ENCODE measurements at regions not wholly inside any gene's neighbourhood (a gene's known extent, or its start where the extent isn't known, plus 50 kb on each side); places are given as distances from the start of the nearest gene placed in this dataset.

DNA sequence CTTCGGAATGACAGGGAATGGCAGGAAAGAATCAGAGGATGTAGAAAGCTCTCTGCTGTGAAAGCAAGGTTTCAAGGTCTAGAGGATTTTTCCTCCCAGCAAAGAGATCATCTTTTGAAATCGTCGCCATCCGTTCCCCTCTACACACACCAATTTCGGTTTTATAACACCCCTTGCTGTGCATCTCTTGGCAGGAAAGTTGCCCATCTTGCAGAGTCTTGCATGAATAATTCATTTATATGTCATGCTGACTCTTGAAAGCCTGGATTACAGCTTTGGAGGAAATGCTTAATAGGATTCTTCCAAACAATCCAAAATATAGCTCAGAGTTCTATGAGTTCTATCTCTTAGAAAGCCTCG is 262.7 kb downstream of the CHL1 start:
- Histone ChIP-seq H3K27me3 (ENCODE audit: control insufficient read depth in 1 of 2, insufficient read depth in 2 of 2, low read length in 2 of 2) (no peaks in the 10 kb centered on the region), H3K9me3 (ENCODE audit: control insufficient read depth in 2 of 2, insufficient read depth in 1 of 2, low read depth in 1 of 2, low read length in 1 of 2) (no peaks in the 10 kb centered on the region), H3K4me1 (ENCODE audit: control insufficient read depth in 2 of 2, insufficient read depth in 2 of 2, low read length in 1 of 2) (no peaks in the 10 kb centered on the region), H3K27ac (ENCODE audit: low read depth in 2 of 2, low read length in 1 of 2) (no peak overlapping the region), H3K4me3 (ENCODE audit: low read depth in 1 of 2, low read length in 2 of 2) (no peak overlapping the region), H3K36me3 (ENCODE audit: control insufficient read depth in 2 of 2, insufficient read depth in 2 of 2, low read length in 1 of 2) (no peaks in the 10 kb centered on the region)
- WGBS, 2 donors: 63 to 68% methylated on average over 6 of the region's 6 CpGs

- H3K4me1 ChIP-seq (ENCODE audit: control insufficient read depth in 2 of 2, insufficient read depth in 2 of 2, low read length in 1 of 2): no peaks in the 10 kb centered on the region
- H3K9me3 ChIP-seq (ENCODE audit: control insufficient read depth in 2 of 2, insufficient read depth in 1 of 2, low read depth in 1 of 2, low read length in 1 of 2): no peaks in the 10 kb centered on the region
- no peak overlapping the region for H3K27ac ChIP-seq (ENCODE audit: low read depth in 2 of 2, low read length in 1 of 2)
- no peaks in the 10 kb centered on the region for H3K27me3 ChIP-seq (ENCODE audit: control insufficient read depth in 1 of 2, insufficient read depth in 2 of 2, low read length in 2 of 2)
- H3K36me3 ChIP-seq (ENCODE audit: control insufficient read depth in 2 of 2, insufficient read depth in 2 of 2, low read length in 1 of 2): no peaks in the 10 kb centered on the region
- WGBS, 2 donors: 77 to 80% methylated on average over 2 of the region's 2 CpGs
- H3K4me3 ChIP-seq (ENCODE audit: low read depth in 1 of 2, low read length in 2 of 2): no peak overlapping the region
Observed at GRCh38 chr3:461006-461405, 264.4 kb downstream of the CHL1 start.

- Histone ChIP-seq H3K36me3 (ENCODE audit: control insufficient read depth in 2 of 2, insufficient read depth in 2 of 2, low read length in 1 of 2) (no peaks in the 10 kb centered on the region), H3K27me3 (ENCODE audit: control insufficient read depth in 1 of 2, insufficient read depth in 2 of 2, low read length in 2 of 2) (no peaks in the 10 kb centered on the region), H3K9me3 (ENCODE audit: control insufficient read depth in 2 of 2, insufficient read depth in 1 of 2, low read depth in 1 of 2, low read length in 1 of 2) (no peaks in the 10 kb centered on the region), H3K4me3 (ENCODE audit: low read depth in 1 of 2, low read length in 2 of 2) (no peak overlapping the region), H3K4me1 (ENCODE audit: control insufficient read depth in 2 of 2, insufficient read depth in 2 of 2, low read length in 1 of 2) (no peaks in the 10 kb centered on the region), H3K27ac (ENCODE audit: low read depth in 2 of 2, low read length in 1 of 2) (no peak overlapping the region)
- WGBS, 2 donors: 60 to 61% methylated on average over 4 of the region's 4 CpGs
Observed at GRCh38 chr3:462851-463250, 266.3 kb downstream of the CHL1 start.

DNA sequence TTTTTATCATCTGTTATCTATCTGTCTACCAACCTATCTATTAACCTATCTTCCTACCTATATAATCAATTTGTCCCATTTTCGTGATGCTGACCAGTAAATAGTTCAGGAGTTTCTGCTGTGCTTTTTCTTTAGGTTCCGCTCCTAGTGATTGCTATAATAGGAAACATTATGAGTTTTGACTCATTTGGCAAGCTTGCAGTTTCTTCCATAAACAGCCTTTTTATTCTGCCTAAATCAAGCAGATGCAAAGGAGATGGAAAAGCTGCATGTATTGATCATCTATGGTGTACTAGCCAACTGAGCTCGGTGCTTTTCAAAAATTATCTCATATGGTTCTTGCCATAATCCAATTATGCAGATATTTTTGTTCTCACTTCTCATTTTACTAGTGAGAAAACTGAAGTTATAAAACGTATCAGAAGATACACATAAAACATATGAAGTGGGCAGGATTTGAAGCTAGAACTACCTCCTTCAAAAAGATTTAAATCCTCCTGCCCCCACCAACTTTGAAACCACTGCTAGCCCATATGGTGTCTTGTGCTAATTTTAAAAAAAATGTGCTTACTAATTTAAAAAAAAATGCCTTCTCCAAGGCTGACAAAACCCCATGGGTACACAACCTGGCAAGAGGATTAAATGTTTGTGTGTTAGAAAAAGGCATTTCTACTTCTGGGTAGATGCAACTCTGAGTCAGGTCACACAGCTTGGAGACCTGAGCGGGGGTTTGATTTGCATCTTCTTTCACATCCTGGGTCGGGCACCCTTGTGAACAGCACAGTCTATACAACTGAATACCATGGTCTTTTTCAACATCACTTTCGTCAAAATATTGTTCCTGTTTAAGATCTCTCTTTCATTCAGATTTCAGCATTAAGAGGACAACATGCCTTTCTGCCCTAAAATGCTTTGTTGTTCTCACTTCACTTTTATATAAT is 267.0 kb downstream of the CHL1 start:
- Histone ChIP-seq H3K36me3 (ENCODE audit: control insufficient read depth in 2 of 2, insufficient read depth in 2 of 2, low read length in 1 of 2) (no peaks in the 10 kb centered on the region), H3K27ac (ENCODE audit: low read depth in 2 of 2, low read length in 1 of 2) (no peak overlapping the region), H3K4me3 (ENCODE audit: low read depth in 1 of 2, low read length in 2 of 2) (no peak overlapping the region), H3K4me1 (ENCODE audit: control insufficient read depth in 2 of 2, insufficient read depth in 2 of 2, low read length in 1 of 2) (no peaks in the 10 kb centered on the region), H3K27me3 (ENCODE audit: control insufficient read depth in 1 of 2, insufficient read depth in 2 of 2, low read length in 2 of 2) (no peaks in the 10 kb centered on the region), H3K9me3 (ENCODE audit: control insufficient read depth in 2 of 2, insufficient read depth in 1 of 2, low read depth in 1 of 2, low read length in 1 of 2) (no peaks in the 10 kb centered on the region)
- 65 to 69% methylated on average over 7 of the region's 7 CpGs for WGBS, 2 donors

DNA sequence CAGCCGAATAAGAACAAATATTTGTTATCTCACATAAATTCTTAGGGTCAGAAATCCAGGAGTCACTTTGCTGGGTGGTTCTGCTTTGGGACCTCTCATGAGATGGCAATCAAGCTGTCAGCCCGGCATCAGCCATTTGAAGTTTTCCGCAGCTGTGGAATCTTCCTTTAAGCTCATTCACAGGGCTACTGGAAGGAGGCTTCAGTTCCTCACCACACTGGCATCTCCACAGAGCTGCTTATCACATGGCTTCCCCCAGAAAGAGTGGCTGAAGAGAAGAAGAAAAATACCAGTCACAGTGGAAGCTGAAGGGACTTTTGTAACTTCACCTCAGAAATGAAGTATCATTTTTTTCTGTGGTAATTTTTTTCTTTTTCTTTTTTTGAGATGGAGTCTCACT is 267.7 kb downstream of the CHL1 start:
- WGBS, 2 donors: 57 to 59% methylated on average over 3 of the region's 3 CpGs
- H3K36me3 ChIP-seq (ENCODE audit: control insufficient read depth in 2 of 2, insufficient read depth in 2 of 2, low read length in 1 of 2): no peaks in the 10 kb centered on the region

DNA sequence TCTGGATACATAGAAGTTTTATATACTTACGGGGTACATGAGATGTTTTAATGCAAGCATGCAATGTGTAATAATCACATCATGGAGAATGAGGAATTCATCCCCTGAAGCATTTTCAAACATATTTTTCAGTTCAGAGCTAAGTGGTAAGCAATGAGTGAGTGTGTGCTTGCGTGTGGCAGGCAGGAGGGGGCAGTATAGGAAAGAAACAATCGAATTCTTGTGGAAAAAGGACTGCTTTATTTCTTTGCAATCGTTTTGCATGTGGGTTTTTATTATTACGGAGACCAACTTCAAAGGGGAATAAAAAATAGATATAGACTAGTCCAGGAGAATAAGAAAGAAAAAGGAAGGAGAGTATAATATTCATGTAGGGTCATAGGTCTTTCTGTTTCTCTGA is 271.6 kb downstream of the CHL1 start:
- WGBS, 2 donors: 33 to 34% methylated on average over 5 of the region's 5 CpGs
- Histone ChIP-seq H3K9me3 (ENCODE audit: control insufficient read depth in 2 of 2, insufficient read depth in 1 of 2, low read depth in 1 of 2, low read length in 1 of 2) (peaks cover 0 to 6% of the 10 kb centered on the region in 2 donors), H3K4me1 (ENCODE audit: control insufficient read depth in 2 of 2, insufficient read depth in 2 of 2, low read length in 1 of 2) (no peaks in the 10 kb centered on the region), H3K27me3 (ENCODE audit: control insufficient read depth in 1 of 2, insufficient read depth in 2 of 2, low read length in 2 of 2) (no peaks in the 10 kb centered on the region), H3K27ac (ENCODE audit: low read depth in 2 of 2, low read length in 1 of 2) (no peak overlapping the region), H3K36me3 (ENCODE audit: control insufficient read depth in 2 of 2, insufficient read depth in 2 of 2, low read length in 1 of 2) (no peaks in the 10 kb centered on the region), H3K4me3 (ENCODE audit: low read depth in 1 of 2, low read length in 2 of 2) (no peak overlapping the region)

More for the DNA sequence above, 267.7 kb downstream of the CHL1 start:
- Histone ChIP-seq H3K4me3 (ENCODE audit: low read depth in 1 of 2, low read length in 2 of 2) (no peak overlapping the region), H3K4me1 (ENCODE audit: control insufficient read depth in 2 of 2, insufficient read depth in 2 of 2, low read length in 1 of 2) (no peaks in the 10 kb centered on the region), H3K27me3 (ENCODE audit: control insufficient read depth in 1 of 2, insufficient read depth in 2 of 2, low read length in 2 of 2) (no peaks in the 10 kb centered on the region), H3K9me3 (ENCODE audit: control insufficient read depth in 2 of 2, insufficient read depth in 1 of 2, low read depth in 1 of 2, low read length in 1 of 2) (no peaks in the 10 kb centered on the region), H3K27ac (ENCODE audit: low read depth in 2 of 2, low read length in 1 of 2) (no peak overlapping the region)

- no peaks in the 10 kb centered on the region for H3K36me3 ChIP-seq (ENCODE audit: control insufficient read depth in 2 of 2, insufficient read depth in 2 of 2, low read length in 1 of 2)
- no peak overlapping the region for H3K4me3 ChIP-seq (ENCODE audit: low read depth in 1 of 2, low read length in 2 of 2)
- no peaks in the 10 kb centered on the region for H3K4me1 ChIP-seq (ENCODE audit: control insufficient read depth in 2 of 2, insufficient read depth in 2 of 2, low read length in 1 of 2)
- no peaks in the 10 kb centered on the region for H3K27me3 ChIP-seq (ENCODE audit: control insufficient read depth in 1 of 2, insufficient read depth in 2 of 2, low read length in 2 of 2)
- no peak overlapping the region for H3K27ac ChIP-seq (ENCODE audit: low read depth in 2 of 2, low read length in 1 of 2)
- peaks cover 0 to 8% of the 10 kb centered on the region in 2 donors for H3K9me3 ChIP-seq (ENCODE audit: control insufficient read depth in 2 of 2, insufficient read depth in 1 of 2, low read depth in 1 of 2, low read length in 1 of 2)
- 52 to 56% methylated on average over 5 of the region's 5 CpGs for WGBS, 2 donors
Observed at GRCh38 chr3:473033-473800, 276.7 kb downstream of the CHL1 start.

- WGBS, 2 donors: 70 to 84% methylated on average over 1 of the region's 1 CpG
- Histone ChIP-seq H3K36me3 (ENCODE audit: control insufficient read depth in 2 of 2, insufficient read depth in 2 of 2, low read length in 1 of 2) (no peaks in the 10 kb centered on the region), H3K4me1 (ENCODE audit: control insufficient read depth in 2 of 2, insufficient read depth in 2 of 2, low read length in 1 of 2) (no peaks in the 10 kb centered on the region), H3K27ac (ENCODE audit: low read depth in 2 of 2, low read length in 1 of 2) (no peak overlapping the region), H3K9me3 (ENCODE audit: control insufficient read depth in 2 of 2, insufficient read depth in 1 of 2, low read depth in 1 of 2, low read length in 1 of 2) (peaks cover 0 to 8% of the 10 kb centered on the region in 2 donors), H3K27me3 (ENCODE audit: control insufficient read depth in 1 of 2, insufficient read depth in 2 of 2, low read length in 2 of 2) (no peaks in the 10 kb centered on the region), H3K4me3 (ENCODE audit: low read depth in 1 of 2, low read length in 2 of 2) (no peak overlapping the region)
Observed at GRCh38 chr3:474828-475227, 278.3 kb downstream of the CHL1 start.

- H3K4me1 ChIP-seq (ENCODE audit: control insufficient read depth in 2 of 2, insufficient read depth in 2 of 2, low read length in 1 of 2): no peaks in the 10 kb centered on the region
- H3K9me3 ChIP-seq (ENCODE audit: control insufficient read depth in 2 of 2, insufficient read depth in 1 of 2, low read depth in 1 of 2, low read length in 1 of 2): peaks cover 0 to 2% of the 10 kb centered on the region in 2 donors
- H3K27me3 ChIP-seq (ENCODE audit: control insufficient read depth in 1 of 2, insufficient read depth in 2 of 2, low read length in 2 of 2): no peaks in the 10 kb centered on the region
- no peak overlapping the region for H3K4me3 ChIP-seq (ENCODE audit: low read depth in 1 of 2, low read length in 2 of 2)
- no peaks in the 10 kb centered on the region for H3K36me3 ChIP-seq (ENCODE audit: control insufficient read depth in 2 of 2, insufficient read depth in 2 of 2, low read length in 1 of 2)
- 69 to 78% methylated on average over 1 of the region's 1 CpG for WGBS, 2 donors
- no peak overlapping the region for H3K27ac ChIP-seq (ENCODE audit: low read depth in 2 of 2, low read length in 1 of 2)
Observed at GRCh38 chr3:480070-480469, 283.5 kb downstream of the CHL1 start.

Data from esophagus (tissue), 2 donors.